Cardiac fibroblast (primary cell): ENCODE measurements at regions not wholly inside any gene's neighbourhood (a gene's known extent, or its start where the extent isn't known, plus 50 kb on each side); places are given as distances from the start of the nearest gene placed in this dataset.

Experiments
- DNase-seq, 2 donors: peaks; one replicate each; pipeline versions ENCODE4 v3.0.0 to v3.0.0-alpha.2; 2010; ENCODE audit warnings: low read depth in 2 of 2
- H3K4me3 ChIP-seq, 2 donors: replicated peaks in 1 of 2; 1 replicate in 1 of 2; 2 replicates in 1 of 2; pipeline ENCODE4 v1.5.1; 2011; ENCODE audit warnings: low read depth in 2 of 2, low read length in 2 of 2, mild to moderate bottlenecking in 2 of 2, moderate library complexity in 1 of 2
- CTCF ChIP-seq: IDR thresholded peaks from one replicate; pipeline ENCODE4 v1.5.1; 2011; ENCODE audit warnings: low read depth, mild to moderate bottlenecking, low read length, inconsistent platforms

GRCh38 chr7:16244469-16244868, 176.9 kb downstream of the CRPPA start:
- H3K4me3 ChIP-seq = no peak overlapping the region
- DNase-seq = no peak
- TF ChIP-seq CTCF = no peak

GRCh38 chr7:16242920-16243319, 178.4 kb downstream of the CRPPA start:
- TF ChIP-seq CTCF = no peak
- no peak overlapping the region for H3K4me3 ChIP-seq
- no peak for DNase-seq

- TF ChIP-seq CTCF = no peak
- DNase-seq = no peak
- no peak overlapping the region for H3K4me3 ChIP-seq
Observed at GRCh38 chr7:16241017-16241416, 180.3 kb downstream of the CRPPA start.

- DNase-seq = no peak
- H3K4me3 ChIP-seq = no peak overlapping the region
- TF ChIP-seq CTCF = no peak
Observed at GRCh38 chr7:16236381-16236780, 185.0 kb downstream of the CRPPA start.

GRCh38 chr7:16235147-16236114, 185.9 kb downstream of the CRPPA start:
- TF ChIP-seq CTCF = no peak
- no peak for DNase-seq
- no peak overlapping the region for H3K4me3 ChIP-seq

GRCh38 chr7:16234493-16235146, 186.7 kb downstream of the CRPPA start:
- H3K4me3 ChIP-seq = no peak overlapping the region
- no peak for TF ChIP-seq CTCF
- peak in 1 of 2 donors; percentile 7 for DNase-seq
